Hematopoietic multipotent progenitor cell treated with erythropoietin and hydrocortisone succinate and interleukin-3 and kit ligand, for 4 days (in vitro differentiated cells): ENCODE measurements at regions not wholly inside any gene's neighbourhood (a gene's known extent, or its start where the extent isn't known, plus 50 kb on each side); places are given as distances from the start of the nearest gene placed in this dataset.

Source experiments
- DNase-seq: peaks from one replicate; pipeline ENCODE4 v3.0.0-alpha.2; 2015

DNA sequence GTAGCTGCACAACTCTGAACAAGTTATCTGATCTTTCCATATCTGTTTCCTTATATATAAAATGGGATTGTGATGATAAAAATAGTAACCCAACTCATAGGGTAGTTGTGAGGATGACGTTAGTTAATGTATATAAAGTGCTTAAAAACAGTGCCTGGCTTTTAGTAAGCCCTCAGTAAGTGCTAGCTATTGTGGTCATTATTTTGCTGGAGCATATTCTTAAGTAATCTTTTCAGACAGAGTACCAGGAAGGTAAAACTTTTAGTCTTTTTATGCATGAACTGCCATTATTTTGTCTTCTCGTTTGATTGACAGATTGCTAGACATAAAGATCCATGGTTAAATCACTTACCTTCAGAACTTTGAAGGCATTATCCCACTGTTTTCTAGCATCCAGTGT, 62.5 kb upstream of the SIM2 start:
- DNase-seq, result no peak

DNA sequence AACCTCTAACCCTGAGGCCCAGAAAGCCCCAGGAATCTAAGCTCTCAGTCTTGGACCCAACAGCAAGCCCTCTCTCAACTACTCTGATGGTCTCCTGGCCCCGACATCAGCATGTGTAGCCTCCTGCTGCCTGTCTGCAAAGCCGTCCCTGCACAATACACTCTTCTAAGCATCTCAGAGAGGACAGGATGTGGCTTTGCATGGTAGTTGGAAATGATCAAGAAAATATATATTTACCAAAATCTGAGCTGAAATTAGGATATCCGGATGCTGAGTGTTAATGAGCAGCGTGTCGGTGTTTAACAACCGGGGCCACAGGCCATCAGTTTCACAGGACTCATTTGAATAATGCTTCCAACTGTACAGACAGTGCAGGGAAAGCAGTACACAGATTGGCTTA, 59.1 kb upstream of the SIM2 start:
- DNase-seq, result no peak

DNA sequence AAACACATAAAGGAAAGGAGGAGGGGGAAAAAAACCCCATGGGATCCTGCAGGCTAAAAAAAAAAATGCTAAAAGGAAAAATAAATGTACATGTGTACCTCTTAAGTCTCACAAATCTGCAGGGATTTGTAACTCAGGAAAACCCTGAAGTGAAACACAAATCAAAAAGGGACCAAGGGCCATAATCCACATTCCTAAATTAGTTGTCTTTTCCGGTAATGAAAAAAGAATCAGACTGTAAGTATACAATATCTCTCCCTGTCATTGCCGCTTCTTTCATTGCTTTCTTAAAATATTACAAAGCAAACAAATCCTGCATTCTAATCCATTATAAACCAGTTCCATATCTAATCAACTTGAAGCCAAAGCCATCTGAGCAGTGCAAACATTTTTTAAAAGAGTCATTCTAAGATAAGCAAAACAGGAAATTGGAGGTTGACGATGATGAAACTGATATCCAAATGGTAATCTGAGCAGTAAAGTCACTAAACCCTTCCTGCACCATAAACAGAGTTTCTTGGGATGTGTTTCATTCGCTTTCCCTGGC, 58.7 kb upstream of the SIM2 start:
- peak; percentile 23 for DNase-seq

DNA sequence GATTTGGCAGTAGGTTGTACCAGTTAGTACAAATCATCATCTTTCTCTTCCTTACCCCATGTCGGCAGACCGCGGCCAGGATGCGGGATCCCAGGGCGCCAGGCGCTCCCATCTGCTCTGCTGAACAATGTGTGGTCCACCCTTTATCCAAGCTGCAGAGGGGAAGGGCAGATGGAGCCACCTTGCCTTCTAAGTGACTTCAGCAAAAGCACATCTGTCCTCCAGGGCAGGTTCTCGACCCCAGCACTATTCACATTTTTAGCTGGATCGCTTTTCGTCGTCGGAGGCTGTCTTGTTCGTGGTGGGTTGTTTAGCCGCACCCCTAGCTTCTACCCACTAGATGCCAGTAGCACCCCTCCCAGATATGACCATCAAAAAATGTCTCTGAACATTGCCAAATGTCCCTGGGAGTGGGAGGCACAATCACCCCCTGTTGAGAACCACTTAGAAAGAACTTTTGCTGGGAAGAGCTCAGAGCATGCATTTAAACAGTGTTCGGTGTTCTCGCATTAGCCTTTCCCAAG, 58.1 kb upstream of the SIM2 start:
- DNase-seq, result no peak

DNA sequence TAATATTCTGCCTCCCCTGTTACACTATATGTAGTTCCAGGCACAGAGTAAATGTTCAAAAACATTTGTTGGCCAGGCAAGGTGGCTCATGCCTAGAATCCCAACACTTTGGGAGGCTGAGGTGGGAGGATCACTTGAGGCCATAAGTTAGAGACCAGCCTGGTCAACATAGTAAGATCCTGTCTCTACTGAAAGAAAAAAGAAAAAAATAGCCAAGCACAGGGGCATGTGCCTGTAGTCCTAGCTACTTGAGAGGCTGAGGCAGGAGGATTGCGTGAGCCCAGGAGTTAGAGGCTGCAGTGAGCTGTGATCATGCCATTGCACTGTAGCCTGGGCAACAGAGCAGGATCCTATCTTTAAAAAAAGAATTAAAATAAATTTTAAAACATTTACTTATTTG, 57.6 kb upstream of the SIM2 start:
- no peak for DNase-seq

DNA sequence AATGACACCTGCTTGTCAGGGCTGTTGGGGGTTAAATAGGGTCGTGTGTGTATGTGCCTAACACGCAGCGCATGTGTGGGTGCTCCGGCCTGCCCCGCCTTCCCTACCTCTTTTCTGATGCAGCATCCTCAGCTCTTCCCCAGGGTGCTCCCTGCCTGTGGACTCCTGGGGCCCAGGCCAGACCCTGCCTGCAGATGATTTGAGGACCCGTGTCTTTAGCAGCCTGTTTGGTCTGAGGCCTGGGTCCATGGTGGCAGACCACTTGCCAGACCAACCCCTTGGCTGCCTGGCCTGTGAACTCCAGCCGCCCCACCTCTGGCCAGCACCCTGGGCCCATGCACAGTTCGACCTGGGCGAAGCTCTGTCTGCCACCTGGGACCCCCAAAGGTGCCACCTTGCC, 57.0 kb upstream of the SIM2 start:
- DNase-seq, result no peak

DNA sequence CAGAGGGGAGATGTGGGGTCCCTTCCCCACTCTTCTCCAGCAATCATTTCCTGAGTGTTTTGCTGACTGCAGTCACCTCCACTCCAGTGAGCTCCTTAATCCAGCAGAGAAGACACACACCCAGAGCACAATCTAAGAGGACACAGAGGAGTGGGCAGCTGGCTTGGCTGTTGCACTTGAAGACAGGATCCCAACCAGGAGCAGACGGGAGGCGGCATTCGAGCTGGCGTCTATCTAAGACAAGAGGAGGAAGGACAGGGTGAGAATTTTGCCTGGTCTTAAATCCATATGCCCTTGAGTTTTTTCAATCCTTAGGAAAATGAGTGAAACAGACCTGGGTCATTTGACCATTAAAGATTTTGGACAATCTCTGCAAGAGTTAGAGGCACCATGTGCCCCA, 56.1 kb upstream of the SIM2 start:
- DNase-seq, result no peak

DNA sequence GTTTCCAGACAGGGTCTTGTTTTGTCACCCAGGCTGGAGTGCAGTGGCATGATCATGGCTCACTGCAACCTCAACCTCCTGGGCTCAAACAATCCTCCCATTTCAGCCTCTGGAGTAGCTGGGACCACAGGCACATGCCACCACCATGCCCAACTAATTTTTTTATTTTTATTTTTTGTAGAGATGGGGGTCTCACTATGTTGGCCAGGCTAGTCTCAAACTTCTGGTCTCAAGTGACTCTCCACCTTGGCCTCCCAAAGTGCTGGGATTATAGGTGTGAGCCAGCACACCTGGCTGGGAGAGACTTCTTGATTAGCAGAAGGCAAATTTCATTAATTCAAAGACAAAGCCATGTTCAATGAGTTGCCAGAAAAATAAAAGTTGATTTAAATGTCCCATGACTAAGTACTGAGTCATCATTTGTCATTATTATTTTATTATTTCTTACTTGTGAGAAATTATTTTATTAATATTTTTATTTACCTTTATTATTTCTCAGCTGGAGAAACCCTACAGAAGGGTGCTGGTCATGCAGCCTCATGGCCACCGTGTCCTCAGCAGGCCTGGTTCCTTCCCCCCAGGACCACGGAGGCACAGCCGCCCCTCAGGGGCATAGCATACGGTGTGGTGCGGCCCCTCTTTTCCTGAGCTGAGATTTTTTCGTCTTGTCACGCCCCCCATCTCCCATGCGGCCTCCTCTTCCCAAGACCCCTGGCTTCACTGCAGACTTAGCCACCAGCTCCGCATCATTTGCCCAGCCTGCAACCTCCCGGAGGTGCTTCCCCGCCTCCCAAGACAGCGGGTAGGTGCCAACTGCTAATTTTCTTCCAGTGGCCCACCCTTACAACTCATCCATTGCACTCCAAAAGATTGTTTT, 55.3 kb upstream of the SIM2 start:
- no peak for DNase-seq

DNA sequence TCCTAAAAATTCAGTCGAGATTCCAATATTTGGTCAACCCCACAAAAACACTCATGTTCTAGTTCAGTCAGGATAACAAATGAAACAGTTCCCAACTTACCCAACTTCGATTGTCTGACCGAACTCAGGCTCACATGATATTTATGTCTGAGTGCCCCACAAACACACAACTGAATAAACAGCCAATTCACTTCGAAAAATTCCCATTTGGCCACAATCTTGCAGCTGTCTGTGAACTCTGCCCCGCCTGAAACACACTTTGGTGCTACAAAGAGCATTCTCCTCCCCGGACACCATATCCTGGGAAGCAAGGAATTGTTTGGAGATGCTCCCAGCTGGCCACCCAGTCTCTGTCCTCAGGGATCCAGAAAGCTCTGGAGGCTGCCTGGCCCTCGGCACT, 52.9 kb upstream of the SIM2 start:
- DNase-seq, result no peak

DNA sequence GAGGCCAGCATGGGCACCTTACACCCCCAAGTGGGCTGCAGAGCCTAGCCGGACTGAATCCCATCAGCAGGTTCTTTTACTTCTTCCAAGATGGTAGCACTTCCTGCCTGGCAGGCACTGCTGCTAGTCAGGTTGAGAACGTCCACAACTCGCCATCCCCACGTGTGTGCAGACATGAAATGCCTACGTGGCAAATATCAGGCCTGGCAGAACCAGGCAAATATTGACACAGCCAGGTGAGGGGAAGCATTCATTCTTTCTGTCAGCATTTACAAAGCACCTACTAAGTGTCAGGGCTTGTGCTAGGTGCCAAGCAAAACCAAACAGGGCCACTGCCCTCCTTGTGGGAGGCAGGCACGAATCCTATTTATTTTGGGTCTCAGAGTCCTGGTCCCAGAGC, 52.3 kb upstream of the SIM2 start:
- no peak for DNase-seq

DNA sequence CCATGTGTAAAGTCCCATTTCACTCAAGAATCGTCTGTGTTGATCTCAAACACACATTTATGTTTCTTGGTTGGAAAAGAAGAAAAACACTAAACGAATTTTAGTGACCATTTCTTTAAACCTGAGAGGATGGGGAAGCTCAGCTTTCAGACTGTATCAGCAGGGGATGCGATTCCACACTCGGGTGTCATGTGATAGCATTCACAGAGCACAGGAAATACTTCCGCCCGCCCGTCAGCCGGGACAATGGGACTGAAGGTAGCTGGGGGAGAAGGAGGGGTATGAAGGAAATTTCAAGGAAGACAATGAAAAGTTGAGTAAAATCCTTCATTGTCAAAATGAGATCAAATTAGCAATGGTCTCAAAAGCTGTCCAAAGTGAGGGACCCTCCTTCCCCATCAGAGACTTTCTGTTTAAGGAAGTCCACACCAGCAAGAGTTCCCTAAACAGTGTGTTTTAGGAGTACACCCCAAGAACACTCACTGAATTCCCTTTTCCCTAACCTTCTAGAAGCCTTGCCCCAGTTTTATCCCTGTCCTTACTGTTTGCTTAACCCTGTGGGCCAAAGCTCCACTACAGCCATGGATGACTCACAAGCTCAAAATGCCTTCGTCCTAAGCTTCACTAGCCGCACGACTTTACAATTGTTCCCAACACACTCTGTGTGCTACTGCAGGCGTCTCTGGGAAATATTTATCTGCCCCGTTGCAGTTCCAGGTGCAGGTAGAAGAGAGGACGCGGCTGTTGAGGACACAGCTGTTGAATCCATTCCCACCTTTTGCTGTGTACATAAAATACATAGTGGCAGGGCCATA, 51.4 kb upstream of the SIM2 start:
- no peak for DNase-seq
